Stomach (tissue), 8 donors: ENCODE measurements at regions not wholly inside any gene's neighbourhood (a gene's known extent, or its start where the extent isn't known, plus 50 kb on each side); places are given as distances from the start of the nearest gene placed in this dataset.

Experiments
- DNase-seq, 2 donors: peaks; one replicate each; pipeline versions ENCODE4 v3.0.0 to v3.0.0-alpha.2; 2013 to 2019
- H3K27ac ChIP-seq, 5 donors: fragments of 200-600 bp in 4 of 5; sonication (generic) in 4 of 5; one replicate each; pipeline ENCODE4 v1.5.1; 2013 to 2019; ENCODE audit warnings: mild to moderate bottlenecking in 1 of 5, moderate library complexity in 1 of 5
- H3K27me3 ChIP-seq, 3 donors: fragments of 200-600 bp; sonication (generic); one replicate each; pipeline ENCODE4 v1.5.1; 2017 to 2019; ENCODE audit warnings: mixed run types in 1 of 3
- H3K36me3 ChIP-seq, 4 donors: fragments of 200-600 bp; sonication (generic); 1 replicate in 3 of 4; 2 replicates in 1 of 4; pipeline ENCODE4 v1.5.1; 2016 to 2019
- H3K4me1 ChIP-seq, 4 donors: fragments of 200-600 bp; sonication (generic); one replicate each; pipeline ENCODE4 v1.5.1; 2016 to 2019
- H3K4me3 ChIP-seq, 4 donors: fragments of 200-600 bp; sonication (generic) in 3 of 4; one replicate each; pipeline ENCODE4 v1.5.1; 2016 to 2019; ENCODE audit warnings: mild to moderate bottlenecking in 1 of 4
- H3K9me3 ChIP-seq, 4 donors: fragments of 200-600 bp; sonication (generic); one replicate each; pipeline ENCODE4 v1.5.1; 2016 to 2019
- EP300 ChIP-seq: sonication (generic); formaldehyde crosslinking; IDR thresholded peaks from one replicate; pipeline ENCODE4 v1.6.1; 2017; ENCODE audit warnings: antibody characterized with exemption
- POLR2A ChIP-seq, 4 donors: fragments of 450-650 bp; IDR thresholded peaks; one replicate each; pipeline ENCODE4 v1.6.1; 2016; ENCODE audit warnings: antibody characterized with exemption in 4 of 4, control low read depth in 2 of 4, mild to moderate bottlenecking in 1 of 4, moderate library complexity in 1 of 4
- POLR2AphosphoS5 ChIP-seq, 3 donors: sonication (generic); formaldehyde crosslinking; IDR thresholded peaks; one replicate each; pipeline ENCODE4 v1.6.1; 2016; ENCODE audit warnings: antibody characterized with exemption in 3 of 3
- whole genome bisulfite sequencing, 5 donors: extraction: QIAGEN DNeasy Blood & Tissue Kit in 3 of 5; methylation state at CpG; one replicate each; pipeline versions ENCODE4 v1.1.5 to v1.1.7; 2013 to 2018; 5-methylcytosine and 5-hydroxymethylcytosine counted together
- intact Hi-C: fragments of 100-400 bp; cut with DNase I; formaldehyde crosslinking; loops from one replicate; pipeline ENCODE4 v1.15.1; 2023; ENCODE audit warnings: low total_unique reads
- TF ChIP-seq, protein P1 (sequence below), 7 experiments: fragments of 450-650 bp in 4 of 7; fragments of 200-600 bp in 3 of 7; sonication (generic) in 3 of 7; IDR thresholded peaks; one replicate each; pipeline ENCODE4 v1.5.1; 2016 to 2019; ENCODE audit warnings: antibody characterized with exemption in 7 of 7, control low read depth in 2 of 7, mild to moderate bottlenecking in 1 of 7
- donor health status: healthy with polysubstance abuse.
- donor health status: Bipolar disorder and iron deficiency.
- donor health status: healthy.

DNA sequence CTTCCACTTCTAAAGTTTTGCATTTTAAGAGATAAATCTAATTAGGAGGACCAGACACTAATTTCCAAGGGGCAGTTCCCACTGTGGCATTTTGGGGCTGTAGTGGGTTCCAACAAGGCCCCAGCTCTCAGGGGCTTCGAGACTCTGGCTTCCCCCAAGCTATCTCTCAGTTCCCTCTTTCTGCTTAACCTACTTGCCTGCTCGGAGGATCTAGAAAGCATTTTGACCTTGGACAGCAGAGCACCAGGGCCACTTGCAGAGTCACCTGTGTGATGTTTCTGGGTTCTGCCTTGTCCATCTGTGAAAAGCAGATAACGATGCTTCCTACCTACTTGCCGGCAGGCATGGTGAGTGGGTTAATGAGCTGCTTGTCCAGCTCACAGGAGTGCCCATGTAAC is 175.4 kb downstream of the MED10 start:
- 64 to 79% (median 68%) methylated on average over 4 of the region's 4 CpGs for WGBS, 5 donors

DNA sequence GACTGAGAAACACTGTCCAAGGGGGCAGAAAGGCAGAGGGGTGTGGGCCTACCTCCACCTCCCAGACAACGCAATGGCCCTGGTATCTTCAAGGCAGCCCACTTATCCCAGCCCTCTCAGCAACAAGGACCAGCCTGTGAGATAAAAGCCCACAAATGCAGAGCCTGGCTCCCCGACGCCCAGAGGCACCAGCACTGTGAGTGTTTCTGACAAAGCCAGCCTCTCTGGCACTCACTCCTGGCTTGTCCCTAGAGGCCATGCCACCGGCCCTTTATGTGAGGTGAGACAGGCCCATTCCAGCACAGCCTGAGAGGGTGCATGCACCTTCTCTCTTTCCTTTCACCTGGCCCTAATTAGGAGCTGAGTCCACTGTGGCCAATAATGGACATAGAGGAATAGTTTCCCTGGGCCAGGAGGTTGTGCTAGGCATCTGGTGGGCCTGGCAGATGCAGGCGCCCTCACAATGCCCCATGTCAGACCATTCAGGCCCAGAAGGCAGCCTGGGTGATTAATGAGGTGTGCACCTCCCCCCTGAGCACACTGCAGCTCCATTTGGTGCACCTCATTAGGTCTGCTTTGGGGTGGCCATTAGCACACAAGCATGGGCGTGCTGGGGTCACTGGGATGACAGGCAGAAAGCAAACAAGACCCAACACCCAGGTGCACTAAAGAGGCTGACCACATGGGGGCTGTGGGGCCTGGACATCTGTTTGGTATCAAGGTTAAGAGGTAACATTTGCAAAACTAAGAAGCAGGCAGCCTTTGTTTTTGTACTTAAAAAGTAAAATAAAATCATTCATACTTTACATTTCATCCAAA is 176.0 kb downstream of the MED10 start:
- no peaks in the 10 kb centered on the region for H3K27me3 ChIP-seq
- DNase-seq = peak in 1 of 2 donors; percentile 15
- H3K27ac ChIP-seq = no peak overlapping the region
- no peak for TF ChIP-seq POLR2AphosphoS5 (IDR thresholded peaks at IDR 0.05)
- TF ChIP-seq POLR2A (IDR thresholded peaks at IDR 0.05) = no peak
- TF ChIP-seq, protein P1, sequence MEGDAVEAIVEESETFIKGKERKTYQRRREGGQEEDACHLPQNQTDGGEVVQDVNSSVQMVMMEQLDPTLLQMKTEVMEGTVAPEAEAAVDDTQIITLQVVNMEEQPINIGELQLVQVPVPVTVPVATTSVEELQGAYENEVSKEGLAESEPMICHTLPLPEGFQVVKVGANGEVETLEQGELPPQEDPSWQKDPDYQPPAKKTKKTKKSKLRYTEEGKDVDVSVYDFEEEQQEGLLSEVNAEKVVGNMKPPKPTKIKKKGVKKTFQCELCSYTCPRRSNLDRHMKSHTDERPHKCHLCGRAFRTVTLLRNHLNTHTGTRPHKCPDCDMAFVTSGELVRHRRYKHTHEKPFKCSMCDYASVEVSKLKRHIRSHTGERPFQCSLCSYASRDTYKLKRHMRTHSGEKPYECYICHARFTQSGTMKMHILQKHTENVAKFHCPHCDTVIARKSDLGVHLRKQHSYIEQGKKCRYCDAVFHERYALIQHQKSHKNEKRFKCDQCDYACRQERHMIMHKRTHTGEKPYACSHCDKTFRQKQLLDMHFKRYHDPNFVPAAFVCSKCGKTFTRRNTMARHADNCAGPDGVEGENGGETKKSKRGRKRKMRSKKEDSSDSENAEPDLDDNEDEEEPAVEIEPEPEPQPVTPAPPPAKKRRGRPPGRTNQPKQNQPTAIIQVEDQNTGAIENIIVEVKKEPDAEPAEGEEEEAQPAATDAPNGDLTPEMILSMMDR (IDR thresholded peaks at IDR 0.05) = no peak
- TF ChIP-seq EP300 = no peak
- no peaks in the 10 kb centered on the region for H3K4me1 ChIP-seq
- no peaks in the 10 kb centered on the region for H3K9me3 ChIP-seq
- 68 to 80% (median 74%) methylated on average over 3 to 6 of the region's 6 CpGs for WGBS, 5 donors
- intact Hi-C loops = no loop called here
- H3K4me3 ChIP-seq = no peak overlapping the region
- H3K36me3 ChIP-seq = no peaks in the 10 kb centered on the region

More for the DNA sequence above, 175.4 kb downstream of the MED10 start:
- intact Hi-C loops = no loop called here
- TF ChIP-seq, protein P1 (IDR thresholded peaks at IDR 0.05) = no peak
- no peak for TF ChIP-seq POLR2AphosphoS5 (IDR thresholded peaks at IDR 0.05)
- TF ChIP-seq POLR2A (IDR thresholded peaks at IDR 0.05) = no peak
- no peak for TF ChIP-seq EP300
- Histone ChIP-seq H3K4me1 (no peaks in the 10 kb centered on the region), H3K4me3 (no peak overlapping the region), H3K36me3 (no peaks in the 10 kb centered on the region), H3K9me3 (no peaks in the 10 kb centered on the region), H3K27ac (no peak overlapping the region), H3K27me3 (no peaks in the 10 kb centered on the region)
- no peak for DNase-seq

DNA sequence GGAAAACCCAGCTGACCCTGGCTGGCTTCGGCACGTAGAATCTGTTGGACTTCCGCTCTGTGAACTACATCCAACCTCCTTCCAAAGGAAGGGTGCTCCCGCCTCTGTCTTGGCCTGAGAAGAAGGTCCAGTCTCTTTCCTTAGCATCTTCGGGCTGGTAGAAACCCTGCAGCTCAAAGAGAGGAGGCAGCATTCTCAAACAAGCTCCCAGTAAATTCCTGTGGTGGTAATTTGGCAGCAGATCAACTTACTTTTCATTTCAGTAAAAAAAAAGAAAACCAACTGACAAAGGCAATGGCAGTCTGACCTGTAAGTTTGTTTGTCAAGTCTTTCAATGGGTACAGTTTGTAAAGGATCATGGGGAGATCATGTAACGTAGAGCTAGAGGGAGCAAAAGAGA is 176.7 kb downstream of the MED10 start:
- TF ChIP-seq, protein P1 (IDR thresholded peaks at IDR 0.05) = no peak
- no peak for TF ChIP-seq POLR2AphosphoS5 (IDR thresholded peaks at IDR 0.05)
- no peak for TF ChIP-seq POLR2A (IDR thresholded peaks at IDR 0.05)
- TF ChIP-seq EP300 = no peak
- intact Hi-C loops = no loop called here
- Histone ChIP-seq H3K27ac (no peak overlapping the region), H3K4me1 (no peaks in the 10 kb centered on the region), H3K4me3 (no peak overlapping the region), H3K27me3 (no peaks in the 10 kb centered on the region), H3K9me3 (no peaks in the 10 kb centered on the region), H3K36me3 (no peaks in the 10 kb centered on the region)
- 69 to 82% (median 75%) methylated on average over 6 of the region's 6 CpGs for WGBS, 5 donors
- peak in 1 of 2 donors; percentile 15 for DNase-seq

DNA sequence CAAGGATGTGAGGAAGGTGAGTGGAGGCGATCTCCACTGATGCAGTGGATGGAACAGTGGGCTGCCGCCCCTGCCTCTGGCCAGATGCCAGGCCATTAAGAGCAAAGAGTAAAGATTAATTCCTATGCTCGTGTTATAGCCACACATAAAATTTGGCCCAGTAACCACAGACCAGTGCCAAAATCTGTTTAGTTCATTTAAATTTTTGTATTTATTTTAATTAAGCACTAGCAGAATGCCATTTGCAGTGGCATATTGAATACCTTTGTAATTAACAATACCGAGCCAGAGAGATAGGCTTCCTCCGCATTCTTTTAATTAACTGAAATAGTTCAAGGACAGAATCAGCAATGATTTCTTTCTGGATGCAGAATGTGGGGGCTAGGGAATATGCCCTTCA is 179.8 kb downstream of the MED10 start:
- Histone ChIP-seq H3K27me3 (no peaks in the 10 kb centered on the region), H3K4me3 (no peak overlapping the region), H3K27ac (no peak overlapping the region), H3K9me3 (no peaks in the 10 kb centered on the region), H3K4me1 (peaks cover 0 to 2% (median 0%) of the 10 kb centered on the region in 4 donors), H3K36me3 (no peaks in the 10 kb centered on the region)
- intact Hi-C loops = no loop called here
- 64 to 74% (median 74%) methylated on average over 5 of the region's 5 CpGs for WGBS, 5 donors
- TF ChIP-seq POLR2A (IDR thresholded peaks at IDR 0.05) (no peak), POLR2AphosphoS5 (IDR thresholded peaks at IDR 0.05) (no peak), EP300 (no peak)
- TF ChIP-seq, protein P1 (IDR thresholded peaks at IDR 0.05) = no peak
- DNase-seq = no peak
